ENCODE measurements at regions not wholly inside any gene's neighbourhood (a gene's known extent, or its start where the extent isn't known, plus 50 kb on each side); places are given as distances from the start of the nearest gene placed in this dataset.
A peak's percentile ranks its signal among the peaks of the same experiment; 100 is the strongest.

DNA sequence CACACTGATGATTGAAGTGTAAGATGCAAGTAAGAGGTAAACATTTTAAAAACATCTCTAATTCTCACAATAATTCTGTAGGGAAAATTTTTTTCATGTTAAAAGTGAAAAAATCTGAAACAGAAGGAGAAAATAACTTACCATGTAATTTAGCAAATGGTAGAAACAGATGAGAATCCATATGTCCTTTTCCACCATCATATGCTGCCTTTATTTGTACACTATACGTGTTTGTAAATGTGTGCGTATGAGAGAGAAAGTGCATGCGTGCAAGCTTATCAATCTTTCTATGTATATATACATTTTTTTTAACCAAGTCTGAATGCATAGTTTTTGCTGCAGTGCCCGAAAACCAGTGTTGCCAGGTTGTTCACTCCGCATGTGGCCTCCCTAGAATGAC lies 186.7 kb downstream of the IZUMO3 start:
- Histone ChIP-seq H3K27me3 (ENCODE audit: control insufficient read depth, insufficient read depth, low read length, poor library complexity, severe bottlenecking) (no peaks in the 10 kb centered on the region), H3K27ac (ENCODE audit: low read depth, low read length) (no peak overlapping the region), H3K9ac (ENCODE audit: extremely low read depth, low read length, poor library complexity, severe bottlenecking) (no peak overlapping the region), H3K36me3 (ENCODE audit: control insufficient read depth, insufficient read depth, low read length) (no peaks in the 10 kb centered on the region), H3K9me3 (ENCODE audit: control insufficient read depth, low read length) (no peaks in the 10 kb centered on the region), H3K4me1 (ENCODE audit: control insufficient read depth, insufficient read depth, low read length) (no peaks in the 10 kb centered on the region), H3K4me3 (ENCODE audit: low read length) (no peak overlapping the region)
- H3K27me3 Mint-ChIP-seq (ENCODE audit: insufficient read depth), result no peaks in the 10 kb centered on the region
- H3K9me3 Mint-ChIP-seq, result peaks cover 14% of the 10 kb centered on the region
- DNase-seq, result no peak
- TF ChIP-seq, protein P1, sequence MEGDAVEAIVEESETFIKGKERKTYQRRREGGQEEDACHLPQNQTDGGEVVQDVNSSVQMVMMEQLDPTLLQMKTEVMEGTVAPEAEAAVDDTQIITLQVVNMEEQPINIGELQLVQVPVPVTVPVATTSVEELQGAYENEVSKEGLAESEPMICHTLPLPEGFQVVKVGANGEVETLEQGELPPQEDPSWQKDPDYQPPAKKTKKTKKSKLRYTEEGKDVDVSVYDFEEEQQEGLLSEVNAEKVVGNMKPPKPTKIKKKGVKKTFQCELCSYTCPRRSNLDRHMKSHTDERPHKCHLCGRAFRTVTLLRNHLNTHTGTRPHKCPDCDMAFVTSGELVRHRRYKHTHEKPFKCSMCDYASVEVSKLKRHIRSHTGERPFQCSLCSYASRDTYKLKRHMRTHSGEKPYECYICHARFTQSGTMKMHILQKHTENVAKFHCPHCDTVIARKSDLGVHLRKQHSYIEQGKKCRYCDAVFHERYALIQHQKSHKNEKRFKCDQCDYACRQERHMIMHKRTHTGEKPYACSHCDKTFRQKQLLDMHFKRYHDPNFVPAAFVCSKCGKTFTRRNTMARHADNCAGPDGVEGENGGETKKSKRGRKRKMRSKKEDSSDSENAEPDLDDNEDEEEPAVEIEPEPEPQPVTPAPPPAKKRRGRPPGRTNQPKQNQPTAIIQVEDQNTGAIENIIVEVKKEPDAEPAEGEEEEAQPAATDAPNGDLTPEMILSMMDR (conservative IDR thresholded peaks at IDR 0.05), result no peak
- no peaks in the 10 kb centered on the region for H3K4me1 Mint-ChIP-seq
- no peak overlapping the region for H3K4me3 Mint-ChIP-seq
- WGBS, 2 experiments (ENCODE audit: insufficient coverage in 1 of 2, insufficient read length in 1 of 2), result 97% methylated on average over 4 of the region's 5 CpGs; no CpG with 5 or more reads in 1 of the 2 experiments
- H3K36me3 Mint-ChIP-seq (ENCODE audit: low read depth), result no peaks in the 10 kb centered on the region
- no peak overlapping the region for H3K27ac Mint-ChIP-seq

DNA sequence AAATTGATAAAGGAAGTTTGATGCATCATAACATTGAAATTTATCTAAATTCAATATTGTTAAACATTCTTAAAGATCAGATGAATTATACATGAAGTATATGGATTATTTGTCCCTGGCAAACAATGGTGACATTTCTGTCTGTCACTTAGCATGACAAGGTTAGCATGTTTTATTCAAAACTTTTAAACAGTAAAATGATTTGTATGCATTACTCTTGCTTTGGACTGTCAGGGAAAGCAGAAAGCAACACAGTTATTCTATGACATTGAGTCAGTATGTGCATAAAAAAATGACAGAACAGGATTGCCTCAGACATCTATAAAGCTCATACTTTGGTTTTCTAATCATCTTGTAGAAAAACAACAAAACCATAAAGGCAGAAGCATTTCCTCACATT lies 193.7 kb downstream of the IZUMO3 start:
- no peak overlapping the region for H3K27ac ChIP-seq (ENCODE audit: low read depth, low read length)
- no peak overlapping the region for H3K9ac ChIP-seq (ENCODE audit: extremely low read depth, low read length, poor library complexity, severe bottlenecking)
- DNase-seq, result no peak
- peaks cover 11% of the 10 kb centered on the region for H3K9me3 Mint-ChIP-seq
- no peaks in the 10 kb centered on the region for H3K4me1 ChIP-seq (ENCODE audit: control insufficient read depth, insufficient read depth, low read length)
- H3K36me3 ChIP-seq (ENCODE audit: control insufficient read depth, insufficient read depth, low read length), result no peaks in the 10 kb centered on the region
- H3K27ac Mint-ChIP-seq, result no peak overlapping the region
- TF ChIP-seq, protein P1 (conservative IDR thresholded peaks at IDR 0.05), result no peak
- H3K4me3 Mint-ChIP-seq, result no peak overlapping the region
- H3K36me3 Mint-ChIP-seq (ENCODE audit: low read depth), result no peaks in the 10 kb centered on the region
- no peaks in the 10 kb centered on the region for H3K9me3 ChIP-seq (ENCODE audit: control insufficient read depth, low read length)
- no peaks in the 10 kb centered on the region for H3K27me3 Mint-ChIP-seq (ENCODE audit: insufficient read depth)
- H3K4me1 Mint-ChIP-seq, result no peaks in the 10 kb centered on the region
- H3K27me3 ChIP-seq (ENCODE audit: control insufficient read depth, insufficient read depth, low read length, poor library complexity, severe bottlenecking), result no peaks in the 10 kb centered on the region
- no peak overlapping the region for H3K4me3 ChIP-seq (ENCODE audit: low read length)

DNA sequence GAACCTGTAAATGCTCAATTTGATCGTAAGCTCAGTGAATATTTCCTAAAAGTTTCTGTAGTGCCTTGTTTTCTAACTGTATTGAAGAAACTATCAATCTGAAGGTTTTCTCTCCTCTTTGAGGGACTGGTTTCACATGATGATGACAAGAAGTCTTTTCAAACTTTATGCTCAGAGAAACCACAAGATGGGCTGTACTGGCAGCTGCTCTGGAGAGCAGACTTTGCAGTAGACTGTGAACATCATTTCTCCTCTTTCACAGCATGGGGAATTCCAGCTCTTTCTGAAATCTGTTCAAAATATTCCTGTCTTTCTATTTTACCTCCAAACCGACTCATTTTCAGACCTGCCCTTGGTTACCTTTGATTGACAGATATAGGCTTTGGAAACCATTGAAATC lies 194.4 kb downstream of the IZUMO3 start:
- no peak for DNase-seq
- 91 to 96% methylated on average over 2 of the region's 2 CpGs for WGBS, 2 experiments (ENCODE audit: insufficient coverage in 1 of 2, insufficient read length in 1 of 2)
- Histone ChIP-seq H3K27ac (ENCODE audit: low read depth, low read length) (peak overlapping the region; percentile 10), H3K4me3 (ENCODE audit: low read length) (no peak overlapping the region), H3K27me3 (ENCODE audit: control insufficient read depth, insufficient read depth, low read length, poor library complexity, severe bottlenecking) (no peaks in the 10 kb centered on the region), H3K4me1 (ENCODE audit: control insufficient read depth, insufficient read depth, low read length) (no peaks in the 10 kb centered on the region), H3K9me3 (ENCODE audit: control insufficient read depth, low read length) (no peaks in the 10 kb centered on the region), H3K36me3 (ENCODE audit: control insufficient read depth, insufficient read depth, low read length) (no peaks in the 10 kb centered on the region), H3K9ac (ENCODE audit: extremely low read depth, low read length, poor library complexity, severe bottlenecking) (no peak overlapping the region)
- no peak overlapping the region for H3K27ac Mint-ChIP-seq
- H3K4me1 Mint-ChIP-seq, result no peaks in the 10 kb centered on the region
- peaks cover 8% of the 10 kb centered on the region for H3K9me3 Mint-ChIP-seq
- H3K36me3 Mint-ChIP-seq (ENCODE audit: low read depth), result no peaks in the 10 kb centered on the region
- H3K27me3 Mint-ChIP-seq (ENCODE audit: insufficient read depth), result no peaks in the 10 kb centered on the region
- TF ChIP-seq, protein P1 (conservative IDR thresholded peaks at IDR 0.05), result no peak
- no peak overlapping the region for H3K4me3 Mint-ChIP-seq
